GM20431 (cell line): ENCODE measurements at regions not wholly inside any gene's neighbourhood (a gene's known extent, or its start where the extent isn't known, plus 50 kb on each side); places are given as distances from the start of the nearest gene placed in this dataset.
"Not testable (repeated sequence)": the region's sequence is repeated elsewhere in the genome, so short reads cannot be mapped to it uniquely, and the experiment has no call there.

Experiments used
- in situ Hi-C: fragments of 300-500 bp; cut with MseI, MboI; formaldehyde crosslinking; loops from one replicate; pipeline ENCODE4 v1.15.0; 2020; ENCODE audit warnings: low sequenced_read_pairs; ENCODE audit not compliant: unreplicated experiment

- in situ Hi-C loops, result no loop called here
Measured at GRCh38 chr2:144931960-144932359, 412.0 kb upstream of the ZEB2 start.

GRCh38 chr2:144931480-144931879 lies 411.6 kb upstream of the ZEB2 start:
- in situ Hi-C loops, result no loop called here

GRCh38 chr2:144927429-144927828 lies 407.5 kb upstream of the ZEB2 start:
- in situ Hi-C loops, result no loop called here

- in situ Hi-C loops, result no loop called here
Measured at GRCh38 chr2:144925886-144926285, 406.0 kb upstream of the ZEB2 start.

- in situ Hi-C loops, result no loop called here
Measured at GRCh38 chr2:144924827-144925226, 404.9 kb upstream of the ZEB2 start.

- in situ Hi-C loops, result no loop called here
Measured at GRCh38 chr2:144922519-144922918, 402.6 kb upstream of the ZEB2 start.

- in situ Hi-C loops, result no loop called here
Measured at GRCh38 chr2:144920755-144921530, 401.0 kb upstream of the ZEB2 start.

- in situ Hi-C loops, result no loop called here
Measured at GRCh38 chr2:144914622-144915318, 394.9 kb upstream of the ZEB2 start.

- in situ Hi-C loops, result no loop called here
Measured at GRCh38 chr2:144914113-144914512, 394.2 kb upstream of the ZEB2 start.

- in situ Hi-C loops, result no loop called here
Measured at GRCh38 chr2:144912206-144912605, 392.3 kb upstream of the ZEB2 start.

GRCh38 chr2:144905956-144906355 lies 386.0 kb upstream of the ZEB2 start:
- in situ Hi-C loops, result no loop called here

- in situ Hi-C loops, result no loop called here
Measured at GRCh38 chr2:144904612-144905011, 384.7 kb upstream of the ZEB2 start.

GRCh38 chr2:144903045-144903444 lies 383.1 kb upstream of the ZEB2 start:
- in situ Hi-C loops, result not testable (repeated sequence)

GRCh38 chr2:144901386-144901785 lies 381.5 kb upstream of the ZEB2 start:
- in situ Hi-C loops, result not testable (repeated sequence)

GRCh38 chr2:144896341-144896740 lies 376.4 kb upstream of the ZEB2 start:
- in situ Hi-C loops, result no loop called here

GRCh38 chr2:144894612-144895599 lies 375.0 kb upstream of the ZEB2 start:
- in situ Hi-C loops, result no loop called here

- in situ Hi-C loops, result no loop called here
Measured at GRCh38 chr2:144893464-144893863, 373.5 kb upstream of the ZEB2 start.

GRCh38 chr2:144890828-144891227 lies 370.9 kb upstream of the ZEB2 start:
- in situ Hi-C loops, result no loop called here

- in situ Hi-C loops, result no loop called here
Measured at GRCh38 chr2:144889348-144889747, 369.4 kb upstream of the ZEB2 start.

- in situ Hi-C loops, result no loop called here
Measured at GRCh38 chr2:144886862-144887261, 366.9 kb upstream of the ZEB2 start.
